Activated naive CD8-positive, alpha-beta T cell treated with anti-CD3 and anti-CD28 coated beads, Interleukin-2, amount 50 U/mL, for 24 hours (primary cell): ENCODE measurements at regions not wholly inside any gene's neighbourhood (a gene's known extent, or its start where the extent isn't known, plus 50 kb on each side); places are given as distances from the start of the nearest gene placed in this dataset.
"Not testable (repeated sequence)": the region's sequence is repeated elsewhere in the genome, so short reads cannot be mapped to it uniquely, and the experiment has no call there.

ENCODE experiments used
- ATAC-seq: fragments of 150-1000 bp; cut with Tn5 transposase; one replicate; pipeline ENCODE4 v1.10.0; 2021
- DNase-seq: peaks from one replicate; pipeline ENCODE4 v3.0.0; 2021
- H3K27ac Mint-ChIP-seq: one replicate; pipeline ENCODE4 v1.8.0; 2021; ENCODE audit warnings: mild to moderate bottlenecking, mixed read lengths
- H3K27me3 Mint-ChIP-seq: one replicate; pipeline ENCODE4 v1.8.0; 2021; ENCODE audit warnings: mixed read lengths
- H3K36me3 Mint-ChIP-seq: one replicate; pipeline ENCODE4 v1.8.0; 2021; ENCODE audit warnings: low read depth, mixed read lengths
- H3K4me1 Mint-ChIP-seq: one replicate; pipeline ENCODE4 v1.8.0; 2021; ENCODE audit warnings: mixed read lengths
- H3K4me3 Mint-ChIP-seq: one replicate; pipeline ENCODE4 v1.8.0; 2021; ENCODE audit warnings: mild to moderate bottlenecking, moderate library complexity, mixed read lengths
- H3K9me3 Mint-ChIP-seq: one replicate; pipeline ENCODE4 v1.8.0; 2021; ENCODE audit warnings: mixed read lengths

- Mint-ChIP-seq H3K4me3 (no peak overlapping the region), H3K36me3 (no peaks in the 10 kb centered on the region), H3K4me1 (no peaks in the 10 kb centered on the region), H3K9me3 (no peaks in the 10 kb centered on the region), H3K27ac (no peak overlapping the region), H3K27me3 (peaks cover 26% of the 10 kb centered on the region)
- DNase-seq (no peak), ATAC-seq (no peak)
Measured at GRCh38 chr10:124193309-124193696, 99.9 kb upstream of the CHST15 start.

- H3K36me3 Mint-ChIP-seq, H3K4me3 Mint-ChIP-seq, H3K9me3 Mint-ChIP-seq, DNase-seq, H3K4me1 Mint-ChIP-seq, H3K27ac Mint-ChIP-seq, ATAC-seq: not testable (repeated sequence)
- peaks cover 26% of the 10 kb centered on the region for H3K27me3 Mint-ChIP-seq
Measured at GRCh38 chr10:124192664-124193308, 99.4 kb upstream of the CHST15 start.

DNA sequence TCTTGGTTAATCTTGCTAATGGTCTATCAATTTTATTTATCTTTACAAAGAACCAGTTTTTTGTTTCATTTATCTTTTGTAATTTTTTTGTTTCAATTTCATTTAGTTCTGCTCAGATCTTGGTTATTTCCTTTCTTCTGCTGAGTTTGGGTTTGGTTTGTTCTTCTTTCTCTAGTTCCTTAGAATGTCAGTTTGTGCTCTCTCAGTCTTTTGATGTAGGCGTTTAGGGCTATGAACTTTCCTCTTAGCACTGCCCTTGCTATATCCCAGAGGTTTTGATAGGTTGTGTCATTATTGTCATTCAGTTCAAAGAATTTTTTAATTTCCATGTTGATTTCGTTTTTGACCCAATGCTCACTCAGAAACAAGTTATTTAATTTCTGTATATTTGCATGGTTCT, 97.1 kb upstream of the CHST15 start:
- not testable (repeated sequence) for H3K9me3 Mint-ChIP-seq, H3K4me3 Mint-ChIP-seq, H3K4me1 Mint-ChIP-seq, H3K27ac Mint-ChIP-seq, ATAC-seq, H3K36me3 Mint-ChIP-seq, DNase-seq
- peaks cover 26% of the 10 kb centered on the region for H3K27me3 Mint-ChIP-seq

- H3K27ac Mint-ChIP-seq = no peak overlapping the region
- peaks cover 15% of the 10 kb centered on the region for H3K27me3 Mint-ChIP-seq
- no peak for ATAC-seq
- DNase-seq = no peak
- H3K4me3 Mint-ChIP-seq = no peak overlapping the region
- no peaks in the 10 kb centered on the region for H3K9me3 Mint-ChIP-seq
- H3K36me3 Mint-ChIP-seq = no peaks in the 10 kb centered on the region
- no peaks in the 10 kb centered on the region for H3K4me1 Mint-ChIP-seq
Measured at GRCh38 chr10:124186956-124187355, 93.6 kb upstream of the CHST15 start.

DNA sequence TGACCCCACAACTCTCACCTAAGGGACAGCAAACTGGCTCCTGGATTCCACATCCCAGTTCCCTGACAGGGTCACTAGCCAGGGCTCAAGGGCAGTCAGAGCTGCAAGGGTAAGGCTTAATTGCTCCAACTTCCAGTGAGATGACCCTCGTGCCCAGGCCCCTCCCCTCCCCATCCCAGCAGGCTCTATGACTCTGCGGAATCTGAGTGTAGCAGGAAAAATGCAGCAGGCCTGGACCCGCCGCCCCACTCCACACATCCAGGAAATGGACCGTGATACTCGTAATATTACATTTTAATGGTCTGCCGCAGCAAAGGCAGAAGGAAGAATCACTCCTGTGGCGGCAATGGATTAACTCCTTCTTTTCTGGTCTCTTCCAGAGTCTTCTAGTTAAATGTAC, 91.7 kb upstream of the CHST15 start:
- Mint-ChIP-seq H3K27me3 (peaks cover 6% of the 10 kb centered on the region), H3K4me3 (no peak overlapping the region), H3K9me3 (no peaks in the 10 kb centered on the region), H3K36me3 (no peaks in the 10 kb centered on the region), H3K4me1 (peaks cover 3% of the 10 kb centered on the region), H3K27ac (no peak overlapping the region)
- DNase-seq (no peak), ATAC-seq (no peak)

DNA sequence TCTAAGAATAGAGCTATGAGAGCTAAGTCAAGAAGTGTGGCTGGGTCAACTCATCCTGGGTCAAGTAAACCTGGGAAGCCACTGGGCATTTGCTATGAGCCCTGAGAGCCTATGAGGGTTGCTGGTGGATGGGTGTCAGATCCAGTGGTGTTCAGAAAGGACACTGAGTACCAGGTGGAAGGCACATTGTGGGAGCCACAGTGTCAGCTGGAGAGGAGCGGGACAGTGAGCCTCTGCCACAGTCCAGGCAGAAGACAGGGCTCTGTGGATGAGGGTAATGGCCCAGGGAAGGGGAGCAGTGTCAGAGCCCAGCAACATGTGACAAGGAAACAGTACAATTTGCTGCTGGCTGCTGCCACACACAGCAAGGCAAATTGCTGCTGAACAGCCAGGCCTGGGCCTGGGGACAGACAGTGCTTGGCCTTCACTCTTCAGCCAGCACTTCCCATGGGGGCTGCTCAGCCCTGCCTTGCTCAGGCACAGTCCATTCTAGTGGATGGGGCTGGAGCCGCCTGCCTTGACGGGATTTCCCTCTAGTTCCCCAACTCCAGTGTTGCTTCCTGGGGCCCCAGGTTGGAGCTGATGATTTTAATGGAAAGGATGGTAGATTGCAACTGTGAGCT, 90.9 kb upstream of the CHST15 start:
- Mint-ChIP-seq H3K27ac (no peak overlapping the region), H3K27me3 (peaks cover 2% of the 10 kb centered on the region)
- ATAC-seq = no peak

DNA sequence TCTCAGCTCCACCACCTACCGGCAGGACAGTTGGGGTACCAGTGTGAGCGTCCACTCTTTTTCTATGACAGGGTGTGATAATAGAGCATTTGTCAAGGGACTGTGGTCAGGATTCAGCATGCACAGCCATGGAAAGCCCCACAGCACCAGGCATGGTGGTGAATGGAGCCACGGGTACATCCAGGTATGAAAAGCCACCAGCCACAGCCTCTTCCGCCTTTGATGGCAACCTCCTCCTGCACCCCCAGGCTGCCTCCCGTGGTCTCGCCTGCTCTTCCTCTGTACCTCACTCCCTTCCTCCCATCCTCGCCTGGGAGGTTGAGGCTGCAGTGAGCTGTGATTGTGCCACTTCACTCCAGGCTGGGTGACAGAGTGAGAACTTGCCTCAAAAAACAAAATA, 90.2 kb upstream of the CHST15 start:
- DNase-seq (no peak), ATAC-seq (no peak)
- Mint-ChIP-seq H3K4me1 (peaks cover 3% of the 10 kb centered on the region), H3K9me3 (no peaks in the 10 kb centered on the region), H3K27me3 (no peaks in the 10 kb centered on the region), H3K27ac (no peak overlapping the region), H3K4me3 (no peak overlapping the region), H3K36me3 (no peaks in the 10 kb centered on the region)

More for the DNA sequence above, 90.9 kb upstream of the CHST15 start:
- Mint-ChIP-seq H3K4me1 (peaks cover 3% of the 10 kb centered on the region), H3K9me3 (no peaks in the 10 kb centered on the region), H3K4me3 (no peak overlapping the region), H3K36me3 (no peaks in the 10 kb centered on the region)
- DNase-seq = no peak

DNA sequence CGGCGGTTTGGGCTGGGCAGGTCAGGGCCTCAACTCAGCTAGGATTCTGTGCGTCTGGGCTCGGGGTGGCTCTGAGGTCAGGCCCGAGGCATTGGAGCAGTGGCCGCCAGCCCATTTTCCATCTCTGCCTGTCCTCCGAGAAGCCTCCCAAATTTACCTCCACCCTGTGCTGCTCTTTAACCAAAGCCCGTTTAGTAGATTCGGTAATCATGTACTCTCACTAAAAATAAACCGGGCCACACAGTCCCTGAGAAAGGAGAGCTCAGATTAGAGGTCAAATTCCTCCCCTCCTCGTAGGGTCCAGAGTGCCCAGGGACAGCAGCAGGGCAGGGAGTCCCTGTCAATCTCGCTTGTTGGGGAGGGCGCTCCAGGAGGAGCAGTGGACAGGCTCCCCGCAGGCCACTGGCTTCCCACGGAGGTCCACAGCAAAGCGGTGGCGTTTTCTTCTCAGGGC, 88.7 kb upstream of the CHST15 start:
- no peaks in the 10 kb centered on the region for H3K9me3 Mint-ChIP-seq
- H3K27me3 Mint-ChIP-seq = peaks cover 2% of the 10 kb centered on the region
- H3K36me3 Mint-ChIP-seq = no peaks in the 10 kb centered on the region
- no peak overlapping the region for H3K4me3 Mint-ChIP-seq
- peaks cover 3% of the 10 kb centered on the region for H3K4me1 Mint-ChIP-seq
- no peak for DNase-seq
- H3K27ac Mint-ChIP-seq = no peak overlapping the region
- no peak for ATAC-seq

GRCh38 chr10:124181656-124182055, 88.3 kb upstream of the CHST15 start:
- H3K27me3 Mint-ChIP-seq = peaks cover 2% of the 10 kb centered on the region
- ATAC-seq (no peak), DNase-seq (no peak)
- peaks cover 3% of the 10 kb centered on the region for H3K4me1 Mint-ChIP-seq
- no peak overlapping the region for H3K27ac Mint-ChIP-seq
- no peak overlapping the region for H3K4me3 Mint-ChIP-seq
- H3K36me3 Mint-ChIP-seq = no peaks in the 10 kb centered on the region
- H3K9me3 Mint-ChIP-seq = no peaks in the 10 kb centered on the region

- Mint-ChIP-seq H3K9me3 (no peaks in the 10 kb centered on the region), H3K4me1 (peaks cover 5% of the 10 kb centered on the region), H3K36me3 (no peaks in the 10 kb centered on the region), H3K27ac (no peak overlapping the region), H3K27me3 (peaks cover 2% of the 10 kb centered on the region), H3K4me3 (no peak overlapping the region)
- DNase-seq (no peak), ATAC-seq (peak; percentile 58)
Measured at GRCh38 chr10:124180947-124181549, 87.7 kb upstream of the CHST15 start.

- Mint-ChIP-seq H3K27ac (no peak overlapping the region), H3K9me3 (no peaks in the 10 kb centered on the region), H3K4me3 (no peak overlapping the region), H3K27me3 (peaks cover 2% of the 10 kb centered on the region), H3K4me1 (peaks cover 8% of the 10 kb centered on the region), H3K36me3 (no peaks in the 10 kb centered on the region)
- DNase-seq (no peak), ATAC-seq (no peak)
Measured at GRCh38 chr10:124180044-124180745, 86.8 kb upstream of the CHST15 start.

DNA sequence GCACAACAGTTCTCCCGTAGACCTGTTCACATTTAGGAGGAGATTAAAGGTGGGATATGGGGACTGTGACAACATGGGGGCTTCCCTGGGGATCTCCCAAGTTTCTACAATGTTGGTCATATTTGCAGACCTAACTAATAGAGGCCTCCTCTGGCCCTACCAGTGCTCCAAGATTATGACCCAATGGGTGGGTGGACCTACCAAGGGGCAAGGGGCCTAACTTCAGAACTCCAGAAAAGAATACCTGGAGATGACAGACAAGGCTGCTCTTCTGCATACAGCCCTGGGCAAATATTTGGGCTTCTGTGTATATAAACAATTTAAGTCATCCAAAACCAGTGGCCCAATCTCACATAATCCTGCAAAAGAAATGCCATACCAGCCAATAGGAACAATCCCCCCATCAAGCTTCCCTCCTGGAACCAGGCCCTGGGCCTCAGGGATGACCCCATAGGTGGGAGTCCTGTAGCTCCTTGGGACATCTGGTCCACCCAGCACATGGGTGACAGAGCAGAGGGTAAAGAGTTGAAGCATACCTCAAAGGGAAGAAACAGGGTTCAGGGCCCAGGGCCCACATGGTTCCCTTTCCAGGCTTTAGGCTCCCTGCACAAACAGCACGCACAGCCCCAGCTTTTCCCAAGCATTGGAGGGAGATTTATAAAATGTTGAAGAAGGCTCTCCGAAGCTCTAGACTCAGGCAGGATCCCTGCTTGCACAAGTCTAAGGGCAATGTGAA, 86.1 kb upstream of the CHST15 start:
- ATAC-seq (no peak), DNase-seq (no peak)
- Mint-ChIP-seq H3K4me1 (peaks cover 8% of the 10 kb centered on the region), H3K4me3 (no peak overlapping the region), H3K27ac (no peak overlapping the region), H3K36me3 (no peaks in the 10 kb centered on the region), H3K27me3 (peaks cover 2% of the 10 kb centered on the region), H3K9me3 (no peaks in the 10 kb centered on the region)

- ATAC-seq (no peak), DNase-seq (no peak)
- Mint-ChIP-seq H3K36me3 (no peaks in the 10 kb centered on the region), H3K4me3 (no peak overlapping the region), H3K27me3 (peaks cover 2% of the 10 kb centered on the region), H3K27ac (no peak overlapping the region), H3K9me3 (no peaks in the 10 kb centered on the region), H3K4me1 (peaks cover 8% of the 10 kb centered on the region)
Measured at GRCh38 chr10:124177180-124177518, 83.8 kb upstream of the CHST15 start.

GRCh38 chr10:124176349-124177179, 83.2 kb upstream of the CHST15 start:
- Mint-ChIP-seq H3K9me3 (no peaks in the 10 kb centered on the region), H3K4me1 (peaks cover 8% of the 10 kb centered on the region), H3K27ac (no peak overlapping the region), H3K4me3 (no peak overlapping the region), H3K27me3 (peaks cover 2% of the 10 kb centered on the region), H3K36me3 (no peaks in the 10 kb centered on the region)
- ATAC-seq = no peak
- no peak for DNase-seq
